Epithelial cell of prostate (primary cell): ENCODE measurements at regions not wholly inside any gene's neighbourhood (a gene's known extent, or its start where the extent isn't known, plus 50 kb on each side); places are given as distances from the start of the nearest gene placed in this dataset.

Source experiments
- DNase-seq: peaks from one replicate; pipeline ENCODE4 v3.0.0-alpha.2; 2011; ENCODE audit warnings: low read depth, low spot score
- H3K27ac ChIP-seq: fragments of 450-650 bp; 2 replicates; pipeline ENCODE4 v1.5.1; 2017; ENCODE audit warnings: mild to moderate bottlenecking

- H3K27ac ChIP-seq: no peak overlapping the region
- DNase-seq: no peak
These were observed 920.9 kb upstream of the PABPC4L start for GRCh38 chr4:135122457-135122856.

GRCh38 chr4:135120195-135120594 lies 918.6 kb upstream of the PABPC4L start:
- no peak for DNase-seq
- no peak overlapping the region for H3K27ac ChIP-seq

- no peak for DNase-seq
- no peak overlapping the region for H3K27ac ChIP-seq
These were observed 912.5 kb upstream of the PABPC4L start for GRCh38 chr4:135114079-135114478.

- H3K27ac ChIP-seq: no peak overlapping the region
- no peak for DNase-seq
These were observed 896.5 kb upstream of the PABPC4L start for GRCh38 chr4:135098061-135098460.

GRCh38 chr4:135073389-135073788 lies 871.8 kb upstream of the PABPC4L start:
- H3K27ac ChIP-seq: no peak overlapping the region
- DNase-seq: no peak

GRCh38 chr4:135072553-135072952 lies 871.0 kb upstream of the PABPC4L start:
- no peak overlapping the region for H3K27ac ChIP-seq
- no peak for DNase-seq

- no peak for DNase-seq
- H3K27ac ChIP-seq: no peak overlapping the region
These were observed 863.8 kb upstream of the PABPC4L start for GRCh38 chr4:135065366-135065765.

- no peak overlapping the region for H3K27ac ChIP-seq
These were observed 848.6 kb upstream of the PABPC4L start for GRCh38 chr4:135050086-135050717.

GRCh38 chr4:135032670-135033069 lies 831.1 kb upstream of the PABPC4L start:
- DNase-seq: no peak
- H3K27ac ChIP-seq: no peak overlapping the region

More at GRCh38 chr4:135050086-135050717, 848.6 kb upstream of the PABPC4L start:
- no peak for DNase-seq

- DNase-seq: no peak
These were observed 814.2 kb upstream of the PABPC4L start for GRCh38 chr4:135015771-135016170.

GRCh38 chr4:135007400-135007799 lies 805.8 kb upstream of the PABPC4L start:
- DNase-seq: no peak
- no peak overlapping the region for H3K27ac ChIP-seq

More at GRCh38 chr4:135015771-135016170, 814.2 kb upstream of the PABPC4L start:
- no peak overlapping the region for H3K27ac ChIP-seq

GRCh38 chr4:134999169-134999568 lies 797.6 kb upstream of the PABPC4L start:
- DNase-seq: no peak
- no peak overlapping the region for H3K27ac ChIP-seq

- no peak overlapping the region for H3K27ac ChIP-seq
- DNase-seq: no peak
These were observed 760.4 kb upstream of the PABPC4L start for GRCh38 chr4:134961963-134962362.

GRCh38 chr4:134958862-134959261 lies 757.3 kb upstream of the PABPC4L start:
- no peak for DNase-seq
- no peak overlapping the region for H3K27ac ChIP-seq

- no peak overlapping the region for H3K27ac ChIP-seq
- no peak for DNase-seq
These were observed 753.5 kb upstream of the PABPC4L start for GRCh38 chr4:134955059-134955458.

GRCh38 chr4:134952775-134953174 lies 751.2 kb upstream of the PABPC4L start:
- H3K27ac ChIP-seq: no peak overlapping the region
- DNase-seq: no peak

GRCh38 chr4:134952305-134952704 lies 750.7 kb upstream of the PABPC4L start:
- no peak for DNase-seq
- H3K27ac ChIP-seq: no peak overlapping the region

GRCh38 chr4:134948110-134948642 lies 746.6 kb upstream of the PABPC4L start:
- no peak for DNase-seq
- H3K27ac ChIP-seq: no peak overlapping the region

GRCh38 chr4:134944115-134944514 lies 742.5 kb upstream of the PABPC4L start:
- DNase-seq: no peak
- no peak overlapping the region for H3K27ac ChIP-seq

- no peak overlapping the region for H3K27ac ChIP-seq
- no peak for DNase-seq
These were observed 734.4 kb upstream of the PABPC4L start for GRCh38 chr4:134936014-134936413.

- no peak overlapping the region for H3K27ac ChIP-seq
- no peak for DNase-seq
These were observed 733.7 kb upstream of the PABPC4L start for GRCh38 chr4:134935320-134935719.
